ENCODE measurements at regions not wholly inside any gene's neighbourhood (a gene's known extent, or its start where the extent isn't known, plus 50 kb on each side); places are given as distances from the start of the nearest gene placed in this dataset.
A peak's percentile ranks its signal among the peaks of the same experiment; 100 is the strongest.

- no peak for DNase-seq (ENCODE audit: low read depth in 2 of 3, low spot score in 2 of 3)
Measured at GRCh38 chr16:85481738-85482137, 131.4 kb upstream of the GSE1 start.

GRCh38 chr16:85483424-85483823 lies 129.7 kb upstream of the GSE1 start:
- DNase-seq (ENCODE audit: low read depth in 2 of 3, low spot score in 2 of 3) = no peak

DNA sequence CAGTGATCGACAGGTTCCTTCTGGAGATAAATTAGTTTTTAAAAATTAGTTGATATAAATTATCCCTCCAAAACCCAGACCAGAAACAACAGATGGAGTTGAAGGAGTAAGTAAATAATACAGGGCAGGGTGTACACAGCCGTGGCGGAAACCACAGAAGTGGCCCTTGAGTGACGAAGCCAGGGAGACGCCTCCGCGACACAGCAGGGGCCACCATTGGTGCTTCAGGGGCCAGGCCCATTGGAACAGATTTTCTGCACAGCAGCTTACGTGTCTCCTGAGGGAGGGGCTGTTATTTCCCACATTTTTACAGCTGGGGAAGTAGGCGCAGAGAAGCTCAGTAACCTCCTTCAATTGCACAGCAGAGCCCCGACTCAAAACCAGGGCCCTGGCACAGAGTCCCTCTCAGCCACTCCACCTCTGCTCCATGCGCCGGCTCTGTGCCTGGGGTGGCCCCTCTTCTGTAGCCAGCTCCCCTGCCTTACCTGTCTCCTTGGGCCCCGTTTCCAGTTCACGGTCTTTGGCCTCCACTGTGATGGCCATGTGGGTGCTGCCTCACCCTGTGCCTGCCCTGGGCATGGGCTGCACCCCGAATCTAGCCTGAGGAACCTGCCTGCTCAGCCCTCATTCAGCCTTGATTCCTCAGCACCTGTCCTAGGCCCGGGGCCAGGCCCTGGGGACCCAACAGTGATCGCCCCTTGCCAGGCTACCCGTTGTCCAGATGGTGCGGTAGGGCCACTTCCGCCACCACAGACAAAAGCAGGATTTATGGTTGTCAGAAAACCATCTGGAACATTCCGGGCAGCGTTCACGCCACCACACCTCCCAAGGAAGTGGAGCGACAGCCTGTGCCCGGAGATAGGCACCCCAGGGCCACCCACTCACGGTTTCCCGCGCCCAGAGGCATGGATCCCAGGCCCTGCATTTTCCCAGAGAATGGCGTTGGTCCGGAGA lies 128.5 kb upstream of the GSE1 start:
- DNase-seq (ENCODE audit: low read depth in 2 of 3, low spot score in 2 of 3) = no peak

- DNase-seq (ENCODE audit: low read depth in 2 of 3, low spot score in 2 of 3) = no peak
Measured at GRCh38 chr16:85485379-85485778, 127.7 kb upstream of the GSE1 start.

GRCh38 chr16:85486256-85486915 lies 126.7 kb upstream of the GSE1 start:
- no peak for DNase-seq (ENCODE audit: low read depth in 2 of 3, low spot score in 2 of 3)

DNA sequence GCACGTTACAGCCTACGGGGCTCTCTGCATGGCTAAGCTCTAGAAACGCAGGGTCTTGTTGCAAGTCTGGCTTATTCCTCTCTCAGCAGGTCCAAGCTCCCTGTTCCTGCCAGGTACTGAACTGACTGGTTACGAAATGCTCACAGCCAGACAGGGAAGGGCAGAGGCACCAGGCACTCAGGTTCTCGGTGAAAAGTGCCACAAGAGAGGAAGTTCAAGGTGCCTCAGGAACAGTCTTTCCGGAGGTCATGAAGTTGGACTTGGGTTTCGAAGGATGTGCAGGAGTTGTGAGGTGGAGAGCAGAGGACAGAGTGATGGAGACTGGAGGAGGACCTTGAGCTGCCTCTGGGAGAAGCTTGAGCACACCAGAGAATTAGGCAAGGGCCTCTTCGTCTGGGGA lies 124.7 kb upstream of the GSE1 start:
- no peak for DNase-seq (ENCODE audit: low read depth in 2 of 3, low spot score in 2 of 3)

GRCh38 chr16:85490407-85491057 lies 122.6 kb upstream of the GSE1 start:
- DNase-seq (ENCODE audit: low read depth in 2 of 3, low spot score in 2 of 3) = no peak

- DNase-seq (ENCODE audit: low read depth in 2 of 3, low spot score in 2 of 3) = peak in 2 of 3 experiments; percentile 10 to 33
Measured at GRCh38 chr16:85491058-85491771, 121.9 kb upstream of the GSE1 start.

DNA sequence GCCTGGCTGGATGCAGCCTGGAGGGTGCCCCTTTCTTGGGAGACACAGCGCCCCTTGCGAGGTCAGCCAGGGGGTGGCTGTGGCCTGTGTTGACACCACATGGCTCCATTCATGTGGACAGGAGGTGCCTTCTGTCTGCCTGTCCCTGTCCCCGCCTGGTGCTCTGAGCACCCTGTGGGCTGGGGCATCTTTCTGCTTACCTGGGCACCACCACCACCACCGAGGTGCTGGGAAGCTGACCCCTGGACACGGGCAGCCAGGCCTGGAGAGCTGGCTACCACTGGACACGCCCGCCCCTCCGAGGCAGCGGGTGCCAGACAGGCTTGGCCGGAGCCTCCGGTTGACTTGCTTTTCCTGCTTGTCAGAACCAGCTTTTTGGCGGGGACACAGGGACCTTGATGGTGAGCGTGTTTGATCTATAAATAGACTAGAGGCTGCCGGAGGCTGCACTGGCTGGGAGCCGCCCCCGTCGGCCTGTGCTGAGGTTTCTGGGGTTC lies 121.3 kb upstream of the GSE1 start:
- DNase-seq (ENCODE audit: low read depth in 2 of 3, low spot score in 2 of 3) = peak in 1 of 3 experiments; percentile 3

GRCh38 chr16:85492295-85492864 lies 120.7 kb upstream of the GSE1 start:
- DNase-seq (ENCODE audit: low read depth in 2 of 3, low spot score in 2 of 3) = no peak

DNA sequence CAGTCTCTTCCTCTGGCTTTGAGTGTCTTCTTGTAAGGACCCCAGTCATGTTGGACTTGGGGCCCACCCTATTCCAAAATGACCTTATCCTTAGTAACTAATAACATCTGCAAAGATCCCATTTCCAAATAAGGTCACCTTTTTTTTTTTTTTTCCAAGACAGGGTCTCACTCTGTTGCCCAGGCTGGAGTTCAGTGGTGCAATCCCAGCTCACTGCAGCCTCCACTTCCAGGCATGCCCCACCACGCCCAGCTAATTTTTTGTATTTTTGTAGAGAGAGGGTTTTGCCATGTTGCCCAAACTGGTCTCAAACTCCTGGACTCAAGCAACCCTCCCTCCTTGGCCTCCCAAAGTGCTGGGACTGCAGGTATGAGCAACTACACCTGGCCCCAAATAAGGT lies 118.8 kb upstream of the GSE1 start:
- DNase-seq (ENCODE audit: low read depth in 2 of 3, low spot score in 2 of 3) = no peak

DNA sequence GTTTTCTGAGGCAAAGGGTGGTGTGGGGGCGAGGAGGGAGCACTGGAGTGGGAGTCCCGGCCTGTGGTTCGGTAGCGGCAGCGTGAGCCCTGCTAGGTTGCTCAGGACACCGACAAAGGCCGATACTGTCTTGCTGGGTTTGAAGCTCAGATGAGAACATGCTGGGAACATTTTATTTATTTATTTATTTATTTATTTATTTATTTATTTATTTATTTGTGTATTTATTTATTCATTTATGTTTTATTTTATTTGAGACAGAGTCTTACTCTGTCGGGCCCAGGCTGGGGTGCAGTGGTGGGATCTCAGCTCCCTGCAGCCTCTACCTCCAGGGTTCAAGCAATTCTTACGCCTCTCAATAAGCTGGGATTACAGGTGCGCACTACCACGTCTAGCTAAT lies 117.9 kb upstream of the GSE1 start:
- DNase-seq (ENCODE audit: low read depth in 2 of 3, low spot score in 2 of 3) = no peak

DNA sequence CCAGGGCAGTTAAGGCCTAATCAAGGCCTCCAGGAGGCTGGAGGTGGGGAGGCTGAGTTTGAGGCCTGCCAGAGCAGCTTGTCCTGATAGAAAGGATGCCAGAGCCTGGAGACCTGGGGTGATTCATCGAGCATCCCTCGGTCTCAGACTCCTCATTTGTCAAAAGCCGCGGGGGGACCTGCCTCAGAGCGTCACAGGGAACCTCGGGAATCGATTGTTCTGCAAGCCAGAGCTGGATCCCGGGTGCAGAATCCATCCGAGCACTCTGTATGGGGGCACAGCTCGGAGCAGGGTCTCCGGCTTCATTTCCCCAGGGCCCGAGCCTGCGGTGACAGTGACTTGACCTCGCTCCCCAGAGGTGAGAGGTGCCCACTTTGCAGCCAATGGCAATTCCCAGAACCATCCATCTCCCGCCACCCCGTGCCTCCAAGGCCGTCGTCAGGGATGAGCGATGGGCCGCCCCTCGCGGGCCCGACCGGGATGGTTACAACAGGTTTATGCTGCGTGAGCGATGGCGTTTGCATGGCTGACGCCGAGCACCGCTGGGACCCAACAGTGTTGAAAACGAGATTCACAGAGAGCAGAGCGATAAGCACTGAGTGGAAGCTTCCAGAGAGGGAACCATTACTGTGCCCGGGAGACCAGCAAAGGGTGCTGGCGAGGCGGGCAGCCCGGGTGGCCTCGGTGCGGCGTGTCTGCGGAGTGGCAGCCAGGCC lies 117.1 kb upstream of the GSE1 start:
- no peak for DNase-seq (ENCODE audit: low read depth in 2 of 3, low spot score in 2 of 3)

- no peak for DNase-seq (ENCODE audit: low read depth in 2 of 3, low spot score in 2 of 3)
Measured at GRCh38 chr16:85497622-85498314, 115.4 kb upstream of the GSE1 start.

DNA sequence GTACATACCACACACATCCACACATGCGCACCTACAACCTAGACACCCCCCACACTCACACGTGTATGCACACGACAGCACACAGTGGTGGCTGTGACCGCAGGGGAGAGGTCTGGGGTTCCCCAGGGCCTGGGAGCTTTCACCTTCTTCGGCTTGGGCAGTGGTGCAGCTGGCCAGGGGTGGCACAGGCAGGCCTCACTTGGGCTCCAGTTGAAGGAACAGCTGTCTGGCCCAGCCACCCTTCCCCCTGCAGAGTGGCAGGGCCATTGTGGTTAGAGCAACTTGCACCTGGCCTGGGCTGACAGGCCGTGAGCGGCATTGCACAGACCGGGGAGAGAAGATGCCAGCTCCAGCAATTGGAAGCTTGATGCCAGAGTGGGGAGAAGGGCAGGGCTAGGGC lies 114.5 kb upstream of the GSE1 start:
- no peak for DNase-seq (ENCODE audit: low read depth in 2 of 3, low spot score in 2 of 3)

DNA sequence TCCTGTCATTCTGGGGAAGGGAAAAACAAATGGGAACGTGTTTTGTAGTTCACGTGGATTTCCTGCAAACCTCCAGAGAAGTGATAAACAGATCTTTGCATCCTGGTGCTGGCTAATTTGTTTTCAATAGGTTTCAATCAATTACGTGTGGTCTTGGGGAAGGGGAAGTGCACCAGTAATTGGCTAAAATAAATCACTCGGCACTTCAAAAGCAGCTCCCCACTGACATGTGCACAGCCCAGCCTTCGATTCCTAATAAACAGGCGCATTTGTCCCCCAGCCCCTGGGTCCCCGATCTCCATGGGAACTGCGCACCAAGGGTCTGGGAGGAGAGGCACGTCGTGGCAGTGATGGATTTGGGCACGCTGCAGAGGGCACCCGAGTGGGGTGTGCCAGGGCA lies 112.9 kb upstream of the GSE1 start:
- DNase-seq (ENCODE audit: low read depth in 2 of 3, low spot score in 2 of 3) = no peak

DNA sequence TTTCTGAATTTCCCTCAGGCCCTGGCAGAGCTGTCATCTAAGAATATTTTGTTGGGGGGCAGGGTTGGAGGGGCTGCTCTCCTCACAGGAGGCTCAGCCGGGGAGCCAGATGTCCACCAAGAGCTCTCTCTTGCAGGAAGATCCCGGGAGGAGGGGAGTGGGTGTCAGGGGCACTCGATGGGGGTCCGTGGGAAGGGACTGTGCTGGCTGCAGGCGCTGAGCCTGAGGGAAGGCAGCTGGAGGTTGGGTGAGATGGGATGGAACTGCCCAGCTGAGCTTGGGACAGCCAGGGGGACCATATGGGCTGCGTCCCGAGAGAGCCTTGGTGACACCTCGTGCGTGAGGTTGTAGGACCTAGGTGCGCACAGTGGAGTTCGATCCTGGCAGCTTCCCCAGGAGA lies 111.2 kb upstream of the GSE1 start:
- DNase-seq (ENCODE audit: low read depth in 2 of 3, low spot score in 2 of 3) = no peak

- DNase-seq (ENCODE audit: low read depth in 2 of 3, low spot score in 2 of 3) = no peak
Measured at GRCh38 chr16:85502357-85502756, 110.8 kb upstream of the GSE1 start.

- no peak for DNase-seq (ENCODE audit: low read depth in 2 of 3, low spot score in 2 of 3)
Measured at GRCh38 chr16:85503679-85504231, 109.4 kb upstream of the GSE1 start.

Measured in activated CD8-positive, alpha-beta memory T cell treated with anti-CD3 and anti-CD28 coated beads for 48 hours (primary cell).